Stimulated activated CD8-positive, alpha-beta memory T cell treated with anti-CD3 and anti-CD28 coated beads, Interleukin-4, amount 100 ng/mL, for 4 hours (primary cell): ENCODE measurements at regions not wholly inside any gene's neighbourhood (a gene's known extent, or its start where the extent isn't known, plus 50 kb on each side); places are given as distances from the start of the nearest gene placed in this dataset.

ENCODE experiments used
- DNase-seq, 2 donors: peaks; one replicate each; pipeline ENCODE4 v3.0.0-alpha.2; 2020; ENCODE audit warnings: low read depth in 2 of 2, low spot score in 1 of 2

- DNase-seq, result no peak
These were observed 1707.6 kb upstream of the RAG2 start for GRCh38 chr11:38305682-38306081.

GRCh38 chr11:38304926-38305325, 1706.9 kb upstream of the RAG2 start:
- no peak for DNase-seq

- DNase-seq, result no peak
These were observed 1704.5 kb upstream of the RAG2 start for GRCh38 chr11:38302564-38302963.

GRCh38 chr11:38300570-38300969, 1702.5 kb upstream of the RAG2 start:
- no peak for DNase-seq

- no peak for DNase-seq
These were observed 1698.3 kb upstream of the RAG2 start for GRCh38 chr11:38296211-38296776.

- DNase-seq, result no peak
These were observed 1684.7 kb upstream of the RAG2 start for GRCh38 chr11:38282718-38283117.

GRCh38 chr11:38278457-38279141, 1680.6 kb upstream of the RAG2 start:
- DNase-seq, result no peak

- DNase-seq, result no peak
These were observed 1676.0 kb upstream of the RAG2 start for GRCh38 chr11:38274031-38274430.

GRCh38 chr11:38272376-38272775, 1674.3 kb upstream of the RAG2 start:
- no peak for DNase-seq

GRCh38 chr11:38266691-38267090, 1668.7 kb upstream of the RAG2 start:
- no peak for DNase-seq

- DNase-seq, result no peak
These were observed 1658.4 kb upstream of the RAG2 start for GRCh38 chr11:38256436-38256835.

- DNase-seq, result no peak
These were observed 1656.9 kb upstream of the RAG2 start for GRCh38 chr11:38254913-38255312.

GRCh38 chr11:38252620-38253019, 1654.6 kb upstream of the RAG2 start:
- DNase-seq, result no peak

GRCh38 chr11:38246451-38246850, 1648.4 kb upstream of the RAG2 start:
- DNase-seq, result no peak

GRCh38 chr11:38226684-38227083, 1628.6 kb upstream of the RAG2 start:
- DNase-seq, result no peak

GRCh38 chr11:38221295-38221694, 1623.3 kb upstream of the RAG2 start:
- DNase-seq, result no peak

GRCh38 chr11:38219636-38220035, 1621.6 kb upstream of the RAG2 start:
- no peak for DNase-seq

GRCh38 chr11:38208951-38209350, 1610.9 kb upstream of the RAG2 start:
- DNase-seq, result no peak

- no peak for DNase-seq
These were observed 1608.6 kb upstream of the RAG2 start for GRCh38 chr11:38206663-38207062.

- DNase-seq, result no peak
These were observed 1593.1 kb upstream of the RAG2 start for GRCh38 chr11:38191101-38191500.

GRCh38 chr11:38182126-38182866, 1584.3 kb upstream of the RAG2 start:
- no peak for DNase-seq

GRCh38 chr11:38176686-38177322, 1578.8 kb upstream of the RAG2 start:
- DNase-seq, result no peak
